H1 (cell line): ENCODE measurements at regions not wholly inside any gene's neighbourhood (a gene's known extent, or its start where the extent isn't known, plus 50 kb on each side); places are given as distances from the start of the nearest gene placed in this dataset.

ENCODE experiments used
- BCL11A ChIP-seq, 2 experiments: IDR thresholded peaks; one replicate each; pipeline ENCODE4 v1.6.1; 2011; ENCODE audit warnings: low read depth in 2 of 2, low read length in 2 of 2, mild to moderate bottlenecking in 2 of 2
- CHD7 ChIP-seq: fragments of 300-600 bp; sonication (generic); IDR thresholded peaks from 2 replicates; pipeline ENCODE4 v1.7.1; 2012; ENCODE audit warnings: low read length, moderate library complexity, mild to moderate bottlenecking, inconsistent platforms; ENCODE audit not compliant: insufficient replicate concordance
- MAX ChIP-seq: IDR thresholded peaks from 2 replicates; pipeline ENCODE4 v1.6.1; 2012; ENCODE audit warnings: inconsistent platforms
- RFX5 ChIP-seq: IDR thresholded peaks from 2 replicates; pipeline ENCODE4 v1.6.1; 2011; ENCODE audit warnings: low read depth, low read length, improper control_type of control experiment, borderline replicate concordance

GRCh38 chr6:90372885-90373284, 76.2 kb upstream of the BACH2 start (continued):
- no peak for TF ChIP-seq CHD7
- TF ChIP-seq BCL11A (IDR thresholded peaks at IDR 0.05; ENCODE audit: low read depth in 2 of 2, low read length in 2 of 2), result no peak
- no peak for TF ChIP-seq MAX
- TF ChIP-seq RFX5, result no peak
